Hematopoietic multipotent progenitor cell treated with erythropoietin and hydrocortisone succinate and interleukin-3 and kit ligand, for 15 days (in vitro differentiated cells): ENCODE measurements at regions not wholly inside any gene's neighbourhood (a gene's known extent, or its start where the extent isn't known, plus 50 kb on each side); places are given as distances from the start of the nearest gene placed in this dataset.

Experiments used
- DNase-seq: peaks from one replicate; pipeline ENCODE4 v3.0.0-alpha.2; 2015; ENCODE audit warnings: low spot score

DNA sequence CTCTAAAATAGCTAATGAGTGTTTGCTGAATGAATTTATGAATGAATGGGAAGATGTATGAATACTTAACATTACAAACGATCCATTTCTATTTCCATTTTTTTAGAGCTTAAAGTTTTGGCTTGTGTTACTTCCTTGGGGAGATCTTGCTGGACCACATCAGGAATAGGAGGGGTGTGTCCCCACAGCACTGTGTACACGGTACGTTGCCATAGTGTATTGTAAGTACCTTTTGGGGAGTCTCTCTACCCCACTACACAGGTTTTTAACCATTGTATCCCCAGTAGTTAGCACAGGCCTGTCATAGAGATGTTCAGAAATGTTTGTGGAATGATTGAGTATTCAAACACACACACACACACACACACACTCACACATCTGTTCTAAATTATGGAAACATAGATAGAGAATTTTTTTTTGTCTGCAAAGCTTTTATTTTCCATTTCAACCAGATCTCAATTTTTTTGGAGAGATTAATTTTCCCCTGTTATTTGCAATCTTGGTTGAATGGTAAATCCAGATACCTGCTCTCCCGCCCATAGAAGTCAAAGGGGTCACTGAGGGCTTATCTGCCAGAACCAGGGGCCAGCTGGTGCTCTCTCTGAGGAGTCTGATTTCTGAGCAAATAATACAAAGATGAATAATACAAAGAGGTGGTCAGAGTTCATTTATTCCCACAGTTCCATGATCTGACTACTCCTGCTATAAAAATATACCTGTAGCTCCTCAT lies 471.0 kb downstream of the INSC start:
- DNase-seq = no peak

DNA sequence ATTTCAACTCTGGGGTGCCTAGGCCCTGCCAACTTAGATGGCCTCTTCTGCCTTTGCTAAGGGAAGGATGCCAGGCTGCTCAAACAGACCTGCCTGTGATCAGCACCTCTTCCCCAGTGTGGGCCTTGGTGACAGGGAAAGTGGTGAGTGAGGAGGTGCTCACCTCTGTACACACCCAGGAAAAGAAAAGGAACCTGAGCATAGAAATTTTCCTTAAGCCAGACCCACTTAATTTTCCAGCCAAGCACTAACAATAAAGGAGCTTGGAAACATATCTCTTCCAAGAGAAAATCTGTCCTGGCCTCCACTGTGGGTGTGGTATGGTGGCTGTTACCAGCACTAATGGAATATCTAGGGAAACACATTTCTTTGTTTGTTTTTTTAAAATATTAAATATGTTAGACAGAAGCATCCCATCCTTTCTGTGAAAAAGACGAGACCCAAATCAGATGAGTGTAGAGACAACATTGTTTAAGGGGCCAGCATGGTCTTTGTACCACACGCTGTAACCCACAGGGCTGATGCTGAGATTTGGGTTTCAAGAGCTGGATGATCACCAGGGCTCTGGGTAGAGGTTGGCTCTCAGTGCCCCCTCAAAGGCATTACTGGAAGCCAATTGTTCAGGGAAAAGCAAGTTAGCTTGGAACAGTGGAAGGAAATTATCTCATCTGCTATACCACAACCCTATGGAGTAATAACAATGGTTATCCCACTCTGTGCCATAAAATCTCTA lies 472.2 kb downstream of the INSC start:
- DNase-seq = no peak

DNA sequence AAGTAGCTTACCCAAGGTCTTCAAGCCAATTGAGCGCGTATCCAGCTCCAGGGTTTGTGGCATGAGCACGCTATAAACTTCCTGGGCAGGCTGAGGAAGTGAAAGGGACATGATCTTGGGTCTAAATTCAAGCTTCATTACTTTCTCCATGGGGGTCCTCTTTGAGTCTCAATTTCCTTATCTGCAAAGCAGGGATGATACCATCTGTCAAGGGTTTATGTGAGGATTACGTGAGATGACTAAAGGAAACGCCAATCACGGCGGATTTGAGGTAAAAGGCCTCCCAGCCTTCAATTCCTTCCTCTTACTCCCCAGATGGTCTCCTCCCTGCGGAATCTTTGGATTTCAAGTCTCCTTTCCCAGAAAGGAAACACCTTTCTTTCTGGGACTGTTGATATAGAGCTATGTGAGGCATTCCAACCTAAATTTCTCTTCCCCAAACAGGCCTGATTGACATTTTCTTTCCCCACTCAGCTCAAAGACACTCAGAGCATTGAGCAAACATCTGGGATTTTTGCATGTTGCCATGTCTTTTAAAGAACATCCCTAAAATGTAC lies 474.4 kb downstream of the INSC start:
- no peak for DNase-seq

DNA sequence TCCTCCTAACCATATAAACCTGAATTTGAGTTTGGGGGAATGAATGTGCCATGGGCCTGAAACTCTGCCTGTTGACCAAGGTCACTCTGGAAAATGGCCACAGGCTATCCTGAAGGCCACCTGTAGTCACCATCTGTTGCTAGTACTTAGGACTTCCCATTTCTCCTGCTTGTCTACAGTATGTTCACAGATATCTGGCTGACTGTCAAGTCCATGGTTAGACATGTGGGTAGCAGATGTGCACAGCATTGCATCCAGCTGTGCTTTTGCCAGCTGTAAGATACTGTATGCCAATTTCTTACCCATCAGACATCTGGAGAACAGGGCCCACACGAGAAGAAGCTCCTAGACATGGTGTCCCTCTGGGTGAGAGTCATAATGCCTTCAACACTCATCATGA lies 475.4 kb downstream of the INSC start:
- no peak for DNase-seq

DNA sequence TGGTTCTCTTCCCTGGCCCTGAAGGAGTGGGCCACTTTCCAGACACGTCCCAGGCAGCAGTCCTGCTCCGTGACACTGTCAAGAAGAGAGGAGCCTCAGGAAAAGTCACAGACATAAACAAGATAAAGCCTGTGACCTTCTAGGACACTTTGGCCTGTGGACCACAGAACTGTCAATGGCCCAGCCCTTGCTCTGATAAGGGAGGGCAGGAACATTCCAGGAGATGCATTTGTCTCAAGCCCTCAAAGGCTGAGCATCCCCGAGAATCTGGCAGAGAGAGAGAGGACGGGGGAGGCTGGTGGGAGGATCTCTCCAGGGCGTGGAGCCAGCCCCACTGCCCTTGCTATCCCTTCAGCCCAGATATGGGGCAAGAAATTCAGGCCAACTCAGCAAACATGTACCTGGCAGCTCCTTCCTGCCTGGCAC lies 476.4 kb downstream of the INSC start:
- no peak for DNase-seq

DNA sequence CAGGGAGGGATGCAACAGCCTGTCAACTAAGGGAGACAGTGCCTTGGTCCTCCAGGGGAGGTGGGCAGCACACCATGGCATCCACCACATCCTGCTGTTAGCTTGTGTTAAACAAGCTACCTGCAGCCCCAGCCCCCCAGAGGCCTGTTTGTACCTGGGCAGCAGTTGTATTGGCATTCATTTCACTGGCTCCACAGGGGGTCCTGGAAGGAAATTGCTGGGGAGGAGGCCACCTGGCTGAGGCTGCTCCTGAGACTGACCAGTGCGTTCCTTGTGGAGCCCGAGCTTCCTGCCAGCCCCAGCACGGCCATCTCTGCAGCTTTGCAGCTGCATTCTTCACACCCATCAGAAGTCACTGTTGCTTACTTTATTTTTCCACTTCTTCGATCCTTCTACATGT lies 479.9 kb downstream of the INSC start:
- DNase-seq = no peak

DNA sequence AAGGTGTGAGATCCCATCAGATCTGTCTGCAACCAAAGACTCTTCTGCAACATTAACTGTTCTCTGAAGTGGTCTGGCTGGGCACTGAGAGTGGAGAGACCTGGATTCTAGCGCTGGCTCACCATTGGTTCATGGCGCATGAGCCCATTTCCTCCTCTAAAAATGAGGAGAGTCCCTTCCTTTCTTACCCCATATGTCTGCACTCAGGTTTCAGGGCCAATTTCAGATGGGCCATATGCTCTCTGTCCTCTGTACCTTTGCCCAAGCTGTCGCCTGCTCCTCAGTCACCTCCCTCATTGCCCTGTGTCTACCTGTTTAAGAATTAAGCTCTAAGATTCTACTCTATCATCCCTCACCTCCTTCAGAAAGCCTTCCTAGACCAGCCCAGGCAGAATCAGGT lies 484.7 kb downstream of the INSC start:
- DNase-seq = no peak

DNA sequence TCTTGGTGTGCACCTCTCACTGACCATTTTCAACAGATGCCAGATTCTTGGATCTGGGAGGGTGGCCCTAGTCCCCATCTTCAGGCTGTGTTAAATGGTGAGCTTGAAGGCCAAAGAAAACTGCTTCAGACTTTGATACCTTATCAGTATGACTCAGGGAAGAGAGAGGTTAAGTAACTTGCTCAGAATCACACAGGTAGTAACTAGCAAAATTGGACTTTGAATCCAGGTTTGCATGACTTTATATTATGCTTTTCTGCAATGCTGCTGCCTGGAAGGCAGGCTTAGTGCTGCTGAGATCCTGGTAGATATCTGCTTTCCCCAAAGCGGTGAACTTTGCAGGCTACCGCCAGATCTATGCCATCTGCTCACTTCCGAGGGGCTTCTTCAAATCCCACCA lies 487.3 kb downstream of the INSC start:
- DNase-seq = no peak

DNA sequence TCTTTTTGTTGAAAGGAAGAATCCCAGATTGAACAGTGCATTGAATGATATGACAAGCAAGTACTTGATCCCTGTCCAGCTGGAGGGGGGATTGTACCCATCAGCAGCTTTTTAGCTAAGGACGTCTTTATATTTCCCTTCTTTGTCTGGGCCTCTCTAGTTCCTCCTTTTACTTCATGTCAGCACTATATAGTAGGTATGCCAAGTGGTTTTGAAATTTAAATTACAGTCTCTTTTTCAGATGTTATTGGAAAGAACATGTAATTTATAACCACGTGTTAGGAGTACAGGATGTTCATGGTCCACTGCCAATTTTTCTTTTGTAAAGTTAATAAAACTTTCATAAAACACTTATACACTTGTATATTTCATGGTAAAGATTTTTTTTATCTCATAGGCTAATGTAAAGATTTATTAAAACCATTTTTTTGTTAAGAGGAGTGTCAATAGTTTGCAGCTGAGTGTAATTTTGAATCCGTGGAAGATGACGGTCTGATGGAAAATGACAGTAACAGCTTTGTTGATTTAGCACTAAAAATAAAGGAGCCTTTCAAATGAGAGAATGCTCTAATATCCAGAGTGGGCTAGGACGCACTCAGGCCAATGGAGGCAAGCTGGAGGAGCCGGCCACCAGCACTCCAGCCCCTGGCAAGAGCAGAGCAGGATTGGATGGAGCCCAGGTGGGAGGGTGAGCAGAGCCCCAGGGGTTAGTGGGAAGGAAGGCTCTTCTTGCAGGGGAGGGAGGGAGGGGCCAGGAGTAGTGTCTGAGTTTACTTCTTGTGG lies 488.3 kb downstream of the INSC start:
- DNase-seq = no peak

DNA sequence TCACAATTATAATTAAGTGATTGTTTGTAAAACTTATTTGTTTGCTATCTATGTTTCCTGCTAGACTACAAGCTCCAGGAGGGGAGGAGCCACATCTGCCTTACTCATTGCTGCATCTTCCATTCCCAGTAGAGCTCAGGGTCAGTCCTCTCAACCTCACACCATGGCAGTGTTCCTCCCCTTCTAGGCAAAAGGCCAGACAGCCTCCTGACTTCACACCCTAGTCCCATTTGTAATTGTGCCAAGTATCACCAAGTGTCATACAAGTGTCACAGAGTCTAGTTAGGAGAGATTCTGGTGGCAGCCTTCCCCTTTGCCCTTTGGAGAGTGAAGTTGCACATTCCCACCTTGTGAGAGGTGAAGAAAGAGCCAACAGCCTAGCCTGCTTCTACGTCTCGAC lies 490.4 kb downstream of the INSC start:
- no peak for DNase-seq

DNA sequence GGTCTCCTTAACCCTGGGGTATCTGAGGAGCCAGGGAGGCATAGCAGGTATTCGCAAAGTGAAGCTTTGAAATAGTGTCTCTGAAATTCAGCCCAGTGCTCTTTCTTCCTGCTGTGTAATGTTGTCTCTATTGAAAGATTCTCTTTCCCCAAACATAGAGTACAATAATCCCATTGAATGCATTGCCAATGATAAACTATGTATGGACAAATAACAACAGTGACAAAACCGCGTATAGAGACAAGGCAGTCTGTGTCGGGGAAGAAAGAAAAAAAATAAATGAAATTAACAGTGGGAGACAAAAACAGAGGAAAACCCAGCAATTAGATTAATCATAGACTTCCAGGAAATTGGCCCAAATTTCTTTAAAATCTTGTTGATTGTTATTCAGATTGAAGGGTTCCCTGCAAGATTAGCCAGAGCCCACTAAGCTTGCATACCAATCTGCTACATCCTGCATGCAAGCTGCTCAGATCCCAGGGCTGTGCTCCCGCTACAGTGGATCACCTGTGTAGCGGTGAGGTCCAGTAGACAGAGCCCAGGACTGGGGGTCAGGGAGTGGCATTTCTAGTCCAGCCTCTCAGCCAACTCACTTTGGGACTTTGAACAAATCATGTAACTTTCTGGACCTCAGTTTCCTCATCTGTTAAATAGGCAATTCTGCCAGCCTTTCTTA lies 492.8 kb downstream of the INSC start:
- DNase-seq = no peak

DNA sequence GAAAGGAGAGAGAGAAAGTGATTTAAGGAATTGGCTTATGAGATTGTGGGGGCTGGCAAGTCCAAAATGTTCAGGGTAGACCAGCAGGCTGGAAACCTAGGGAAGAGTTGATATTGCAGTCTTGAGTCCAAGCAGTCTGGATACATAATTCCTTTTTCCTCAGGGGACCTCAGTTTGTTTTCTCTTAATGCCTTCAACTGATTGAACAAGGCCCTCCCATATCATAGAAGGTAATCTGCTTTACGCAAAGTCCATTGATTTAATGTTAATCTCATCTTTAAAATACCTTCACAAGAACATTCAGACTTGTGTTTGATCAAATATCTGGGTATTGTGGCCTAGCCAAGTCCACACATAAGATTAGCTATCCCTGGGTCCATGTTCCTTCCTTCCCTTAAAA lies 494.7 kb downstream of the INSC start:
- no peak for DNase-seq

DNA sequence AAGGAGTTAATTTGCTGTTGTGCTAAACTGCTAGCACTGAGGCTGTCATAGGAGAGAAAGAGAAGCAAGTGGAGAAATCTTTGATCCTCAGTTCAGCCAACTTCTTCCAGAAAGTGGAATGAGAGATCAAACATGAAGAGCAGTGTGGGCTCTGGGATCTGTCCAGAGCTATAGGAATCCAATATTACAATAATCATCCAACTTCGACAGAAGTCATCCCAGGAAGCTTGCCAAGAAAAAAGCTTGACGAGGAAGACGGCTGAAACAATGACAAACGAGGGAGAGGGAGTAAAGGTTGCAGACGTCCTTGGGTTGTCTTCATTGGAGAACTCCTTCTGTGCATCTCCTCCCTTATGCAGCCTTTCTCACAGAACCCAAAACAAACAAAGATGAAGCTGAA lies 496.2 kb downstream of the INSC start:
- DNase-seq = no peak

DNA sequence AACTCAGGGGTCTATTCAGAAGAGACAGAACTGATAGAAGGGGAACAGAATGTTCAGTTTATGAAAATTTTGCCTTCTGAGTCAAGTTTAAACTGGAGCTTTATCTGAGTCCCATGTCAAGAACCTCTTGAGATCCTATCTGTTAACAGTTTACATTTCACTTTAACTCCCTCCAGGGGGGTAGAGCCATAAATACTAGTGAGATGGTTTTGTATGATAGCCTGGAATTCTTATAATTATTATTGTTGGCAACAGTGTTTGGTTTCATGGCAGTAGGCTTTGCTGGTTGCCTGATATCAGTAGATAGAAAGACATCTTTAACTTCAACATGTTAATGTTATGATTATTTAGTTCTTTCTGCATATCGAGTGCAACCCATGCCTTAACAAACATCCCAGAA lies 498.5 kb downstream of the INSC start:
- no peak for DNase-seq

DNA sequence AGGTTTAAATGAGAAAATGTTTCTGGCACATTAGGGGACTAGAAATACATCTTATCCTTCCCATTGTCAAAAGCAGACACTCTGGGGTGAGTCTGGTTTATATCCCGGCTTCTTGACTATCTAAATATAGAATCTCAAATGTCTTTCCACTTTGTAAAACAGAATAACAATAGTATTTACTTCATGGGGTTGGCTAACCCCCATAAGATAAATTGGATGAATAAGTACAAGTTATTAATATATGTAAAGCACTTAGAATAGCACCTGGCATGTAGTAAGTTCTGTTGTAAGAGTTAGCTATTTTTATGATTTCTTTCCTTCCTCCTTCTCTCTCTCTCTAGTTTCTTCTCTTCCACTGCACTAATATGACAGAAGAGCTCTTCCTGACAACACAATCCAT lies 499.1 kb downstream of the INSC start:
- DNase-seq = no peak

DNA sequence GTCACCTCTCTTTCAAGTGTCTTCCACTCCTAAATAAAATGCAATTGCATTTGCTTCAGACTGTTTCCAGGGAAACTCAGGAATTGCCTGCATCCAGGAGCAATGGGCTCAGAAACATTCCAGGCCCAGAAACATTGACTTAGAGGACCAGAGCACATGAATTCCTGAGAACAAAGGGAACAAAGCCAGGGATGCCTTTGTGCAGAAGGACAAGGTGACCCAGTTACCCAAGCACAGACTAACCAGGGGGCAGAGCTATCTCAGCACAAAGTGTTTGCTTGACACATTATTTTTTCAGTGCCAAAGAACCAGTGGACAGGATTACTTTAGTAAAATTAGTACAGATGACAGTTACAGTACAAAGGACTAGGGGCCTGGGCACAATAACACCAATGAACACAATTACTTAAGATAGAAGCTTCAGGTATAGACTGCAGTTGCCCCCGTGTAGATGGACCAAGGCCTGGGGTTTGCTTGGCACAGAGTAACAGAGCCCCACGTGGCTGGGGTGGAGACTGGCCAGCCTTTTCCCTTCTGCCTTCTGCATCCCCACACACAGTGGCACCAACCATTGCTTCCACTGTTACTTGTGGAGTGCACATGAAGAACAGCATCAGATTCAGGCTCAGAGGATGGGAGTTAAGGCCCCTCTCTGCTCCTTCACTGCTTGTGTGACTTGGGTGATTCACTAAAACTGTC lies 500.8 kb downstream of the INSC start:
- no peak for DNase-seq

DNA sequence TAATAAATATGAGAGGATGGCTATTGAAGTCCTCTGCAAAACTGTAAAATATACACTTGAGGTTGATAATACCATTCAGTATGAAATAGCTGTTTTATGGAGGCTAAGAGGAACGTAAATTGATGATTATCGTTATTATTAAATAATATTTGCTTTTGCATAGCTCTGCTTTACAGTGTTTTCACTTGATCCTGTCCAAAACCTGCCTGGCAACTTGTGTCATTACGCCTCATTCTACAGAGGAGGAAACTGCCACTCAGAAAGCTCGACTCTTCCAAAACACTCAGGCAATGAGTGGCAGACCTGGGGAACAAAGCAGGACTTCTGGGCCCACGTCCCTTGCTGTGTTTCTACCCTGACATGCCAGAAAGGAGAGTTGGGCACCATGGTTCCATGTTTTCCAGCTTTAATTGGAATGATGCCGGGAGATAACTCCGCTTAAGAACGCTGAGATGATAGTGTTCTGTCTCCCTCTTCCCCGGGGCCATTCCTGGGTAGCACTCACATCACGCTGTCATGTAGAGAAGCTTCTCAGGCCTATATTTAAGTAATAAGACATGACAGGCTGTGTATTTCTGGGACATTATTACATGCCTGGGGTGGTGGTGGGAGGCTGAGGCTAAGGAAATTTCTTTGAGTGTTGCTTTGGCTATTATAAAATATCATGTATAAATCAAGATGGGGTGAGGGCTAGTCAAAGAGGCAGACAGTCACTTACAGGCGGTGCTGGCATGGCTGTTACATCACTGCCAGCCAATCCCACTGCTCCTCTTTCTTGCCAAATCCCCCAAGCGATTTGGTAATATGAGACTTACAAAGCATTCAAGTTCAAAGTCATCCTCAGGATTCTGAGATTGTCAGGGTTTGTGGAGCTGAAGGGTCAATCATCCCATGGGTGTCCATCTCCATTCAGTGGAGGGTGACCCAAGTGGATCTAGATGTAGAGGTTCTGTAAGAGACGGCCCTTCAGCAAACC lies 501.7 kb downstream of the INSC start:
- DNase-seq = no peak

DNA sequence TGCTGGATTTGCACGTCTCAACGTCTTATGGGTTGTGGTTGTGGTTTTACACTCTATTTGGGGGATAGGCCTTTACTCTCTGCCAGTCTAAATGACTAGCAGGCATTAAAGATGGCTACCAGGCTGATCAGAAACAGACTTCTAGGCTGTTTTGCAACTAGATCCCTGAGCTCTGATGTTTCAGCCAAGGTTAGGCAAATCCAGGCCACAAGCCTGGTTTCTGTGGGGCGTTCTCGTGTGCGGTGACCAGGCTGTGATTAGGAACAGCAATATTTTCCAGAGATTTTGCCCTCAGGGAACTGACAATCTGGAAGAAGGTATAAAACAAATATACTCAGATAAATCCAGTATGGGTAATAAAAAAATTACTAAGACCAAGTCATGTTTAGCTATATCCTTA lies 502.4 kb downstream of the INSC start:
- DNase-seq = no peak

DNA sequence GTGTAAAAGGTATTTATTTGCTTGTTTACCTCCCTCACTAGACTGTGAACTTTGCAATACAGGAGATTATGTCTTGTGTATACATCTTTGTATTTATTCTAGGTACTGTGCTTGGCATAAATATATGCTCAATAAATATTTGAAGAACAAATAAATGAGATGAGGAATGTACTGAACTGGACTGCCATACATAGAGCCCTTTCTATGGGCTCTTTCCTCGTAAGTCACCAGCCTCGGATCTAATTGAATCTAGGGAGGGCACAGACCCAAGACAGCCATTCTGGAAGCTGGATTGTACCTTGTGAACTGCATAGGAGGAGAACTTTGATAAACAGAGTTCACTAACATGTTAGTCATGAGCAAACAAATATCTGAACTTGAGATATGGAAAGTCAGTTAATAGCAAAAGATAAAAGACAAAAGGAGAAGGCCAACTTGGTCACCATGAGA lies 503.9 kb downstream of the INSC start:
- DNase-seq = no peak

DNA sequence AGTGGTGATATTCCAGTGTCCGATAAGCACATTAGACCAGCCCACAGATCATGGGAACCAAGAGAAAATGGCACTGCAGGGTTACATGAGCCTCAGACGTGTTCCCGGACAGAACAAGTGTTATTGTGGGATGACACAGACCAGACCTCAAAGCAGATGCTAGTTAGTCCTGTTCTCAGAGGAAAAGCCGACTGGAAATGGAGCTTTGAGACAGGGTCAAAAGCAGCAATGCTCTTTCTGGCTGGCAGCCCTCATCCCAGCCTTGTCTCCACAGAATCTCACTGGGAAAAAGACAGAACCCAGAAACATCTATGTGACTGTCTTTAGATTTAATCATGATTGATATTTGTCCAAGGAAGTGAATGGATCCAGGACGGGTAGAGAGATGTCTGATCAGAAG lies 506.8 kb downstream of the INSC start:
- no peak for DNase-seq
